ENCODE measurements at regions not wholly inside any gene's neighbourhood (a gene's known extent, or its start where the extent isn't known, plus 50 kb on each side); places are given as distances from the start of the nearest gene placed in this dataset.

GRCh38 chr13:74278901-74279300, 144.7 kb upstream of the KLF12 start:
- no peak overlapping the region for H3K4me3 ChIP-seq
- no peaks in the 10 kb centered on the region for H3K4me1 ChIP-seq
- no peak for DNase-seq (ENCODE audit: low spot score in 2 of 2)
- no peaks in the 10 kb centered on the region for H3K36me3 ChIP-seq
- intact Hi-C loops (cut with DNase I; ENCODE audit: low total_unique reads), result no loop called here
- TF ChIP-seq, protein P1, sequence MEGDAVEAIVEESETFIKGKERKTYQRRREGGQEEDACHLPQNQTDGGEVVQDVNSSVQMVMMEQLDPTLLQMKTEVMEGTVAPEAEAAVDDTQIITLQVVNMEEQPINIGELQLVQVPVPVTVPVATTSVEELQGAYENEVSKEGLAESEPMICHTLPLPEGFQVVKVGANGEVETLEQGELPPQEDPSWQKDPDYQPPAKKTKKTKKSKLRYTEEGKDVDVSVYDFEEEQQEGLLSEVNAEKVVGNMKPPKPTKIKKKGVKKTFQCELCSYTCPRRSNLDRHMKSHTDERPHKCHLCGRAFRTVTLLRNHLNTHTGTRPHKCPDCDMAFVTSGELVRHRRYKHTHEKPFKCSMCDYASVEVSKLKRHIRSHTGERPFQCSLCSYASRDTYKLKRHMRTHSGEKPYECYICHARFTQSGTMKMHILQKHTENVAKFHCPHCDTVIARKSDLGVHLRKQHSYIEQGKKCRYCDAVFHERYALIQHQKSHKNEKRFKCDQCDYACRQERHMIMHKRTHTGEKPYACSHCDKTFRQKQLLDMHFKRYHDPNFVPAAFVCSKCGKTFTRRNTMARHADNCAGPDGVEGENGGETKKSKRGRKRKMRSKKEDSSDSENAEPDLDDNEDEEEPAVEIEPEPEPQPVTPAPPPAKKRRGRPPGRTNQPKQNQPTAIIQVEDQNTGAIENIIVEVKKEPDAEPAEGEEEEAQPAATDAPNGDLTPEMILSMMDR (IDR thresholded peaks at IDR 0.05), result no peak
- TF ChIP-seq POLR2A (IDR thresholded peaks at IDR 0.05), result no peak
- H3K9me3 ChIP-seq, result no peaks in the 10 kb centered on the region
- no peak overlapping the region for H3K27ac ChIP-seq
- no peaks in the 10 kb centered on the region for H3K27me3 ChIP-seq

DNA sequence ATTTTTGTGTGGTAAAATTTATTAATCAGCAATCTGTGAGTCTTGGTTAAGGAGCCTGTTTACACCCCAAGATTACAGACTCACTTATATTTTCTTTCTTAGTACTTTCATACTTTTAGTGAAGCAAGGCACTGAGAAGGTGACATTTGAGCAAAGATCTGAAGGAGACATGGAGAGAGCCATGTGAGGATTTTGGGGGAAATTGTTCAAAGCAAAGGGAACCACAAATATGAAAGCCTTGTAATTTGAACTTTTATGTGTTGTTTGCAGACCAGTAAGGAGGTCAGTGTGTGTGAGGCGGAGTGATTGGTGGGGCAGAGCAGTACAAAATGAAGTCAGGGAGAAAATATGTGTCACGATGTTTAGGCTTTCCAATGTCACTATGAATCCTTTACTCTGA, 140.7 kb upstream of the KLF12 start:
- H3K4me3 ChIP-seq, result no peak overlapping the region
- H3K27me3 ChIP-seq, result no peaks in the 10 kb centered on the region
- intact Hi-C loops (cut with DNase I; ENCODE audit: low total_unique reads), result no loop called here
- H3K27ac ChIP-seq, result no peak overlapping the region
- DNase-seq (ENCODE audit: low spot score in 2 of 2), result no peak
- no peaks in the 10 kb centered on the region for H3K36me3 ChIP-seq
- TF ChIP-seq, protein P1 (IDR thresholded peaks at IDR 0.05), result no peak
- TF ChIP-seq POLR2AphosphoS5 (IDR thresholded peaks at IDR 0.05) (no peak), POLR2A (IDR thresholded peaks at IDR 0.05) (no peak)
- H3K4me1 ChIP-seq, result no peaks in the 10 kb centered on the region
- peaks cover 0 to 7% of the 10 kb centered on the region in 2 donors for H3K9me3 ChIP-seq

DNA sequence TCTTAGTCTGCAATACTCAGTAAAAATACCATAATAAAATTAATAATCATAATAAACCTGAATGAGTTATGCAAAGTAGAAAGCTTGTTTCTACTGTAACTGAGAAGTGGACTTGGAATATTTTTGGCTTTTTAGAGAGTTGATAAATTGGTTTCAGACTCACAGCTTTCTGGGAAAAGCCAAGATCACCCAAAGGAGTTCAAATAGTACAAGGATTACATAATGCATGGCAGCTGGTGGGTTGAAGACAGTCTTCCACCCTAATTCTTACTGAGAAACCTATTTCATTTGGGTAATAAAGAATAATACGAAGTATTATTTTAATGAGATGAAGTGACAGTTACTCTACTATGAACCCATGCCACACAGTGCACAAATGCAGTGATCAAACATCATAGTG, 139.4 kb upstream of the KLF12 start:
- intact Hi-C loops (cut with DNase I; ENCODE audit: low total_unique reads), result no loop called here
- Histone ChIP-seq H3K27me3 (no peaks in the 10 kb centered on the region), H3K4me3 (no peak overlapping the region), H3K27ac (no peak overlapping the region), H3K9me3 (peaks cover 0 to 7% of the 10 kb centered on the region in 2 donors), H3K4me1 (no peaks in the 10 kb centered on the region), H3K36me3 (no peaks in the 10 kb centered on the region)
- TF ChIP-seq POLR2A (IDR thresholded peaks at IDR 0.05) (no peak), POLR2AphosphoS5 (IDR thresholded peaks at IDR 0.05) (no peak)
- TF ChIP-seq, protein P1 (IDR thresholded peaks at IDR 0.05), result no peak
- DNase-seq (ENCODE audit: low spot score in 2 of 2), result no peak

- TF ChIP-seq, protein P1 (IDR thresholded peaks at IDR 0.05), result no peak
- TF ChIP-seq POLR2AphosphoS5 (IDR thresholded peaks at IDR 0.05), result no peak
- no peak for TF ChIP-seq POLR2A (IDR thresholded peaks at IDR 0.05)
- Histone ChIP-seq H3K9me3 (peaks cover 0 to 7% of the 10 kb centered on the region in 2 donors), H3K27ac (no peak overlapping the region), H3K4me3 (no peak overlapping the region), H3K4me1 (no peaks in the 10 kb centered on the region), H3K36me3 (no peaks in the 10 kb centered on the region), H3K27me3 (no peaks in the 10 kb centered on the region)
- intact Hi-C loops (cut with DNase I; ENCODE audit: low total_unique reads), result no loop called here
- no peak for DNase-seq (ENCODE audit: low spot score in 2 of 2)
Observed at GRCh38 chr13:74272826-74273225, 138.6 kb upstream of the KLF12 start.

GRCh38 chr13:74270018-74270417, 135.8 kb upstream of the KLF12 start:
- H3K4me1 ChIP-seq, result no peaks in the 10 kb centered on the region
- peaks cover 0 to 22% of the 10 kb centered on the region in 2 donors for H3K9me3 ChIP-seq
- no peak for DNase-seq (ENCODE audit: low spot score in 2 of 2)
- TF ChIP-seq POLR2A (IDR thresholded peaks at IDR 0.05), result no peak
- no peak for TF ChIP-seq POLR2AphosphoS5 (IDR thresholded peaks at IDR 0.05)
- TF ChIP-seq, protein P1 (IDR thresholded peaks at IDR 0.05), result no peak
- intact Hi-C loops (cut with DNase I; ENCODE audit: low total_unique reads), result no loop called here
- H3K4me3 ChIP-seq, result no peak overlapping the region
- H3K27ac ChIP-seq, result no peak overlapping the region
- no peaks in the 10 kb centered on the region for H3K27me3 ChIP-seq
- no peaks in the 10 kb centered on the region for H3K36me3 ChIP-seq

Data from breast epithelium (tissue), 4 donors.